Liver (tissue), 3 donors: ENCODE measurements at regions not wholly inside any gene's neighbourhood (a gene's known extent, or its start where the extent isn't known, plus 50 kb on each side); places are given as distances from the start of the nearest gene placed in this dataset.

Experiments used
- ATF3 ChIP-seq: IDR thresholded peaks from 2 replicates; pipeline ENCODE4 v1.6.1; 2016; ENCODE audit warnings: antibody characterized with exemption
- CTCF ChIP-seq: fragments of 150-350 bp; IDR thresholded peaks from 2 replicates; pipeline ENCODE4 v1.5.1; 2017; ENCODE audit warnings: improper control_type of control experiment, low read depth, low read length; ENCODE audit not compliant: missing input control
- GABPA ChIP-seq, 2 donors: IDR thresholded peaks in 1 of 2; conservative IDR thresholded peaks in 1 of 2; 2 replicates each; pipeline ENCODE4 v1.6.1; 2016; ENCODE audit warnings: antibody characterized with exemption in 2 of 2, mild to moderate bottlenecking in 1 of 2, moderate library complexity in 1 of 2
- HNF4G ChIP-seq: IDR thresholded peaks from 2 replicates; pipeline ENCODE4 v1.6.1; 2016; ENCODE audit warnings: antibody characterized with exemption
- JUND ChIP-seq, 2 donors: IDR thresholded peaks; 2 replicates each; pipeline ENCODE4 v1.6.1; 2016; ENCODE audit warnings: antibody characterized with exemption in 2 of 2
- RAD21 ChIP-seq, 2 donors: IDR thresholded peaks; 2 replicates each; pipeline ENCODE4 v1.6.1; 2016; ENCODE audit warnings: antibody characterized with exemption in 2 of 2, mild to moderate bottlenecking in 2 of 2
- REST ChIP-seq: IDR thresholded peaks from 2 replicates; pipeline ENCODE4 v1.6.1; 2016; ENCODE audit warnings: antibody characterized with exemption, mild to moderate bottlenecking
- RXRA ChIP-seq, 2 donors: IDR thresholded peaks; 2 replicates each; pipeline ENCODE4 v1.6.1; 2017 to 2018; ENCODE audit warnings: antibody characterized with exemption in 2 of 2, mild to moderate bottlenecking in 1 of 2
- TAF1 ChIP-seq: conservative IDR thresholded peaks from 2 replicates; pipeline ENCODE4 v1.6.1; 2016; ENCODE audit warnings: antibody characterized with exemption, mild to moderate bottlenecking
- YY1 ChIP-seq: IDR thresholded peaks from 2 replicates; pipeline ENCODE4 v1.6.1; 2016; ENCODE audit warnings: antibody characterized with exemption, mild to moderate bottlenecking
- ZBTB33 ChIP-seq: IDR thresholded peaks from 2 replicates; pipeline ENCODE4 v1.6.1; 2016; ENCODE audit warnings: antibody characterized with exemption
- donor health status: healthy.
- donor health status: healthy.

DNA sequence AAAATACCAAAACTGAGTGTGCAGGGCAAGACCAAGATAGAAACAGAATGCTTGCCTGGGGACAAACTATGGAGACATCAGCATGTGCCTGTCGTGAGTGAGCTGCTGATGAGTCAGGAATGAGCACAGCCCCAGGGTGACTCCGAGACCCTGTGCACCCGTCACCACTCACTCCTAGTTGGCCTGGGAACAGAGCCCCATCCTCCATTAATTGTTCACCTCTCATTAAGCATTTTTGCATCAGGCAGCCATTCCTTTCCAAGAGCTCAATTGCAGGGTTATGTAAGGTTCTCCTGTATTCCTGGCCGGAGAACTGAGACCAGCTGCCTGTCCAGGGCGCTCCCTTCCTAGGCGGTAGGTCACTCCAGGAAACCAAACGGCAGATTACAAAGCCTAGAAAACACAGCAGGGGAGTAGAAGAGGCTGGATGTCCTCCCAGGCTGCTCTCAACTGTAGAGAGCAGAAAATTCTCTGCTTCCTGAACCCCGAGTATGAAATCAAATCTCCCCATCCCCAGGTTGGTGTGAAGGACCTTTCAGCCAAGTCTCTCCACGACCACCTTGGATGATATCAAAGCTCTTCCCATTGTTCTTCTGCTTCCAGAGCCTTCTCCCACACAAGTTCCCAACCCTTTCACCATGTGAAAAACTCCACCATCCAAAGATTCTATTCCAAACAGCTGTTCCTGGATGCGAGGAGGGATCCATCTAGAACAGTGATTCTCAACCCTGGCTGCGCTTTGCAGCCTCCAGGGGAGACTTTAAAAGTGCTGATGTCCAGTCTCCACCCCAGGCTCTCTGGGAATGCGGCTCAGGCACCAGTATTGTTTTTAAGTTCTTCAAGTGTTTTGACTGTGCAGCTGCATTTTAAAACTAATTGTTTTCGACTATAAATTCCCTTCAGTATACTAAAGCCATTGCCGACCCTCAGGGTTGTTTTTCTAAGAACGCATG is 532.6 kb upstream of the JARID2 start:
- TF ChIP-seq CTCF (no peak), JUND (IDR thresholded peaks at IDR 0.05) (no peak), ATF3 (no peak), RXRA (IDR thresholded peaks at IDR 0.05) (no peak), ZBTB33 (no peak), TAF1 (no peak), YY1 (no peak), GABPA (IDR thresholded peaks at IDR 0.05 in 1 of 2, conservative IDR thresholded peaks at IDR 0.05 in 1 of 2) (no peak), RAD21 (IDR thresholded peaks at IDR 0.05) (no peak), REST (no peak), HNF4G (no peak)
